ENCODE measurements at regions not wholly inside any gene's neighbourhood (a gene's known extent, or its start where the extent isn't known, plus 50 kb on each side); places are given as distances from the start of the nearest gene placed in this dataset.

DNA sequence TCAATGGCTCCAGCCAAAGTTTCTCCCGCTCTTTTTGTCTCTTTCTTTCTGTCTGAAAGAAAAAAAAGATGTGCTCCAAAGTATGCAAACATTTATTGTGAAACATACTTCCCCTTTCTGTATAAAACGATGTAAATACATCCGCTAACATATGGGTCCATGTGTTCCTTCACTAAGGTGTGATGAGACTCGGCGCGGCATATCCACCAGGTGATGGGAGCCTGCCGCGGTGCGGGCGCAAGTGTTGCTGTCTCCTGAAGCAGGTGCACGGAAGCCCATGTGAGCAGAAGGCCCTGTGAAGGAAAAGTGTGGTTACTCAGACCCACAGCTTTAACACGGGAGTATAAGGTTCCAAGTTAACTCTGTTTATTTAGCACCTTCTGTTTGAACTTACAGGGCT, 466.6 kb upstream of the C1orf87 start:
- no CpG with 5 or more reads among the region's 12 CpGs for WGBS, 2 donors (ENCODE audit: extremely low coverage in 2 of 2, insufficient read length in 2 of 2, insufficient replicate concordance in 1 of 2)
- no peak for DNase-seq (ENCODE audit: low spot score)
- Histone ChIP-seq H3K9me3 (replicated peaks in 1 of 2; ENCODE audit: control insufficient read depth in 2 of 2, insufficient read depth in 1 of 2, low read depth in 1 of 2, low read length in 2 of 2) (peaks cover 0 to 4% of the 10 kb centered on the region in 2 donors), H3K18ac (ENCODE audit: low read length) (no peak overlapping the region), H3K27ac (replicated peaks; ENCODE audit: low read length) (no peak overlapping the region), H2BK15ac (ENCODE audit: low read length) (no peak overlapping the region), H3K36me3 (replicated peaks in 1 of 2; ENCODE audit: control insufficient read depth in 2 of 2, insufficient read depth in 2 of 2, low read length in 2 of 2) (no peaks in the 10 kb centered on the region), H2BK120ac (ENCODE audit: low read depth, low read length) (no peak overlapping the region), H2BK5ac (ENCODE audit: low read length) (no peak overlapping the region), H3K14ac (ENCODE audit: low read length) (no peak overlapping the region), H3K27me3 (ENCODE audit: control insufficient read depth in 3 of 3, insufficient read depth in 3 of 3, low read depth in 1 of 3, low read length in 3 of 3) (no peaks in the 10 kb centered on the region), H2AFZ (ENCODE audit: low read length) (no peak overlapping the region), H2BK12ac (ENCODE audit: low read length) (no peak overlapping the region), H3K79me1 (ENCODE audit: low read depth, low read length) (no peaks in the 10 kb centered on the region), H3K4ac (ENCODE audit: low read length) (no peak overlapping the region), H3K9ac (ENCODE audit: low read depth, low read length, poor library complexity) (no peak overlapping the region), H3K4me3 (ENCODE audit: low read length in 2 of 2) (no peak overlapping the region), H3K4me2 (ENCODE audit: insufficient read depth, low read length, poor library complexity, severe bottlenecking) (no peak overlapping the region), H3K4me1 (ENCODE audit: control insufficient read depth in 2 of 2, insufficient read depth in 1 of 2, low read depth in 1 of 2, low read length in 2 of 2) (no peaks in the 10 kb centered on the region), H4K8ac (ENCODE audit: low read depth, low read length) (no peak overlapping the region), H2AK5ac (ENCODE audit: low read depth, low read length) (no peak overlapping the region), H3K23ac (ENCODE audit: low read depth, low read length, poor library complexity) (no peak overlapping the region), H4K91ac (ENCODE audit: low read depth, low read length, poor library complexity) (no peak overlapping the region)

DNA sequence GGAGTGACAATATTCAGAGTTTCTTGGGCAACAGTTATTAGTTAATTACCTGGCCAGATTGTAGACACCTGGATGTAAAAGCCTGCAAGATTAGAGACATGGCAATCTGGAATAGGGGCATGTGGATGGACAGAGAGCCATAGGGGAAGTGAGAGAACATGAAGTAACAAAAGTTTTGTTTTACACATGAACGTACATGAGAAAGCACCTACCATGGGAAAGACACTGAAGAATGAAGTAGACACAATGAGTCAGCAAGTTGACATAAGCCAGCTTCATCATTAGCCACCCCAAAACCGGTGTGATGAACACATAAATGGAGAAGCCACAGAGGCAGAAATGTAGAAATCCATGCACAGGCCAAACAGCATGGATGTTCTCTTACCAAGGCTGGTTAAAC, 462.1 kb upstream of the C1orf87 start:
- Histone ChIP-seq H2BK15ac (ENCODE audit: low read length) (no peak overlapping the region), H3K79me1 (ENCODE audit: low read depth, low read length) (no peaks in the 10 kb centered on the region), H3K14ac (ENCODE audit: low read length) (no peak overlapping the region), H2AK5ac (ENCODE audit: low read depth, low read length) (no peak overlapping the region), H3K23ac (ENCODE audit: low read depth, low read length, poor library complexity) (no peak overlapping the region), H4K91ac (ENCODE audit: low read depth, low read length, poor library complexity) (no peak overlapping the region), H3K27me3 (ENCODE audit: control insufficient read depth in 3 of 3, insufficient read depth in 3 of 3, low read depth in 1 of 3, low read length in 3 of 3) (no peaks in the 10 kb centered on the region), H3K4ac (ENCODE audit: low read length) (no peak overlapping the region), H3K4me2 (ENCODE audit: insufficient read depth, low read length, poor library complexity, severe bottlenecking) (no peak overlapping the region), H2BK120ac (ENCODE audit: low read depth, low read length) (no peak overlapping the region), H3K27ac (replicated peaks; ENCODE audit: low read length) (no peak overlapping the region), H3K4me1 (ENCODE audit: control insufficient read depth in 2 of 2, insufficient read depth in 1 of 2, low read depth in 1 of 2, low read length in 2 of 2) (no peaks in the 10 kb centered on the region), H3K18ac (ENCODE audit: low read length) (no peak overlapping the region), H3K9me3 (replicated peaks in 1 of 2; ENCODE audit: control insufficient read depth in 2 of 2, insufficient read depth in 1 of 2, low read depth in 1 of 2, low read length in 2 of 2) (peaks cover 0 to 4% of the 10 kb centered on the region in 2 donors), H3K36me3 (replicated peaks in 1 of 2; ENCODE audit: control insufficient read depth in 2 of 2, insufficient read depth in 2 of 2, low read length in 2 of 2) (no peaks in the 10 kb centered on the region), H3K9ac (ENCODE audit: low read depth, low read length, poor library complexity) (no peak overlapping the region), H2AFZ (ENCODE audit: low read length) (no peak overlapping the region), H3K4me3 (ENCODE audit: low read length in 2 of 2) (no peak overlapping the region), H4K8ac (ENCODE audit: low read depth, low read length) (no peak overlapping the region), H2BK5ac (ENCODE audit: low read length) (no peak overlapping the region), H2BK12ac (ENCODE audit: low read length) (no peak overlapping the region)
- no peak for DNase-seq (ENCODE audit: low spot score)
- WGBS, 2 donors (ENCODE audit: extremely low coverage in 2 of 2, insufficient read length in 2 of 2, insufficient replicate concordance in 1 of 2) = no CpG with 5 or more reads among the region's 2 CpGs

DNA sequence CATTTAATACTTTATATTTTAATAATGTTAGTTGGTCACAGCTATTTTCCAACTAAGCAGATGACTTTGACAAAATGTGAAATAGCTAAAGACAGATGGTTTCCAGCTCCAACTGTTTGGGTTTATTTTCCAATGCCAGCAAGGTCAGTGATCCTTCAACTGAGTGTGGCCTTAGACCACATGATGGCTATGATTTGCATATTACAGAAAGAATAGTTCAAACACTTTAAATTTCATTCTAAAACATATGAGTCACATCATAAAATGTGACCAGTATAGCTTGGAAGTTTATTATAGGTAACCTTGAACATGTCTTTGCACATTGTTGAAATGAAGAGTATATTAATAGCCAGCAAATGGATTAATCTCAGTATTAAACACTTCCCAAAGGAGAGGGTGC, 454.0 kb upstream of the C1orf87 start:
- H3K9ac ChIP-seq (ENCODE audit: low read depth, low read length, poor library complexity) = no peak overlapping the region
- H3K18ac ChIP-seq (ENCODE audit: low read length) = no peak overlapping the region
- H3K9me3 ChIP-seq (replicated peaks in 1 of 2; ENCODE audit: control insufficient read depth in 2 of 2, insufficient read depth in 1 of 2, low read depth in 1 of 2, low read length in 2 of 2) = no peaks in the 10 kb centered on the region
- no peak overlapping the region for H2BK120ac ChIP-seq (ENCODE audit: low read depth, low read length)
- H3K4me2 ChIP-seq (ENCODE audit: insufficient read depth, low read length, poor library complexity, severe bottlenecking) = no peak overlapping the region
- no peak overlapping the region for H2AK5ac ChIP-seq (ENCODE audit: low read depth, low read length)
- H3K36me3 ChIP-seq (replicated peaks in 1 of 2; ENCODE audit: control insufficient read depth in 2 of 2, insufficient read depth in 2 of 2, low read length in 2 of 2) = no peaks in the 10 kb centered on the region
- H2BK12ac ChIP-seq (ENCODE audit: low read length) = no peak overlapping the region
- H3K27me3 ChIP-seq (ENCODE audit: control insufficient read depth in 3 of 3, insufficient read depth in 3 of 3, low read depth in 1 of 3, low read length in 3 of 3) = no peaks in the 10 kb centered on the region
- no peak overlapping the region for H3K4ac ChIP-seq (ENCODE audit: low read length)
- H4K8ac ChIP-seq (ENCODE audit: low read depth, low read length) = no peak overlapping the region
- no peak overlapping the region for H3K23ac ChIP-seq (ENCODE audit: low read depth, low read length, poor library complexity)
- H3K79me1 ChIP-seq (ENCODE audit: low read depth, low read length) = no peaks in the 10 kb centered on the region
- H4K91ac ChIP-seq (ENCODE audit: low read depth, low read length, poor library complexity) = no peak overlapping the region
- no peaks in the 10 kb centered on the region for H3K4me1 ChIP-seq (ENCODE audit: control insufficient read depth in 2 of 2, insufficient read depth in 1 of 2, low read depth in 1 of 2, low read length in 2 of 2)
- H3K14ac ChIP-seq (ENCODE audit: low read length) = no peak overlapping the region
- H2BK15ac ChIP-seq (ENCODE audit: low read length) = no peak overlapping the region
- no peak overlapping the region for H3K4me3 ChIP-seq (ENCODE audit: low read length in 2 of 2)
- DNase-seq (ENCODE audit: low spot score) = no peak
- H3K27ac ChIP-seq (replicated peaks; ENCODE audit: low read length) = no peak overlapping the region
- H2BK5ac ChIP-seq (ENCODE audit: low read length) = no peak overlapping the region
- no peak overlapping the region for H2AFZ ChIP-seq (ENCODE audit: low read length)

DNA sequence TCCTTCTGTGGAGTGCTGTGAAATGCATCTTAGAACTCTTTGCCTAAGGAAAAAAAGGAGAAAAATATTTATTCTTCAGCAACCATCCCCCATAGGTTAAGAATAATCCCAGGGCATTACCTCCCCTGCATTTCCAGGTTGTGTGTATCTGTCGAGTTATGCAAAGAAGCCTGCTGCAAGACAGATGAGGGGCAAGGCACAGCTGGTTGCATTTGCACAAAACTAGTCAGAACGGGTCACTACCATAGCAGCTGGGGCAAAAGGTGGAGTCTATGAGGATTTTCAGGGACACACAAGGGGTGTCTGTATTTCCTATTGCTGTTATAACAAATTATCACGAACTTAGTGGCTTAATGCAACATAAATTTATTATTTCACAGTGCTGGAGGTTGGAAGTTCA, 443.4 kb upstream of the C1orf87 start:
- no CpG with 5 or more reads among the region's 3 CpGs for whole genome bisulfite sequencing, 2 donors (ENCODE audit: extremely low coverage in 2 of 2, insufficient read length in 2 of 2, insufficient replicate concordance in 1 of 2)
- Histone ChIP-seq H3K18ac (ENCODE audit: low read length) (no peak overlapping the region), H4K8ac (ENCODE audit: low read depth, low read length) (no peak overlapping the region), H3K9ac (ENCODE audit: low read depth, low read length, poor library complexity) (no peak overlapping the region), H3K27ac (replicated peaks; ENCODE audit: low read length) (no peak overlapping the region), H3K9me3 (replicated peaks in 1 of 2; ENCODE audit: control insufficient read depth in 2 of 2, insufficient read depth in 1 of 2, low read depth in 1 of 2, low read length in 2 of 2) (no peaks in the 10 kb centered on the region), H2BK12ac (ENCODE audit: low read length) (no peak overlapping the region), H3K36me3 (replicated peaks in 1 of 2; ENCODE audit: control insufficient read depth in 2 of 2, insufficient read depth in 2 of 2, low read length in 2 of 2) (no peaks in the 10 kb centered on the region), H2BK5ac (ENCODE audit: low read length) (no peak overlapping the region), H3K14ac (ENCODE audit: low read length) (no peak overlapping the region), H3K23ac (ENCODE audit: low read depth, low read length, poor library complexity) (no peak overlapping the region), H2AK5ac (ENCODE audit: low read depth, low read length) (no peak overlapping the region), H2BK120ac (ENCODE audit: low read depth, low read length) (no peak overlapping the region), H3K79me1 (ENCODE audit: low read depth, low read length) (no peaks in the 10 kb centered on the region), H3K4ac (ENCODE audit: low read length) (no peak overlapping the region), H3K27me3 (ENCODE audit: control insufficient read depth in 3 of 3, insufficient read depth in 3 of 3, low read depth in 1 of 3, low read length in 3 of 3) (no peaks in the 10 kb centered on the region), H2AFZ (ENCODE audit: low read length) (no peak overlapping the region), H2BK15ac (ENCODE audit: low read length) (no peak overlapping the region), H4K91ac (ENCODE audit: low read depth, low read length, poor library complexity) (no peak overlapping the region), H3K4me3 (ENCODE audit: low read length in 2 of 2) (no peak overlapping the region), H3K4me2 (ENCODE audit: insufficient read depth, low read length, poor library complexity, severe bottlenecking) (no peak overlapping the region), H3K4me1 (ENCODE audit: control insufficient read depth in 2 of 2, insufficient read depth in 1 of 2, low read depth in 1 of 2, low read length in 2 of 2) (no peaks in the 10 kb centered on the region)
- no peak for DNase-seq (ENCODE audit: low spot score)
